SK-N-SH (cell line): ENCODE measurements at regions not wholly inside any gene's neighbourhood (a gene's known extent, or its start where the extent isn't known, plus 50 kb on each side); places are given as distances from the start of the nearest gene placed in this dataset.

Experiments
- CTCF ChIA-PET: fragments of 300-600, 350-600 bp; formaldehyde crosslinking; extraction: SDS; loops from one replicate; lab custom pipeline; 2021; lab: Yijun Ruan, JAX
- POLR2A ChIA-PET: fragments of 350-600 bp; sonication (Branson Sonifier 250); formaldehyde crosslinking; extraction: SDS; loops from one replicate; lab custom pipeline; 2020; ENCODE audit warnings: antibody characterized with exemption, inconsistent platforms; lab: Yijun Ruan, JAX
- DNase-seq: peaks from one replicate; pipeline ENCODE4 v3.0.0; 2012
- H2AFZ ChIP-seq: fragments of 200-600 bp; sonication (generic); 2 replicates; pipeline ENCODE4 v1.8.1; 2016; ENCODE audit warnings: antibody characterized with exemption, mild to moderate bottlenecking, low read depth
- H3F3A ChIP-seq: fragments of 200-600 bp; sonication (generic); replicated peaks from 2 replicates; pipeline ENCODE3; 2016; ENCODE audit warnings: antibody characterized with exemption, mild to moderate bottlenecking; ENCODE audit not compliant: insufficient read depth
- H3K27ac ChIP-seq, 2 experiments: fragments of 200-500 bp in 1 of 2; fragments of 200-600 bp in 1 of 2; sonication (Bioruptor generic) in 1 of 2; sonication (generic), shearing (Covaris generic) in 1 of 2; 2 replicates each; pipeline versions ENCODE4 v1.5.1 to v1.6.1; 2014 to 2016; ENCODE audit warnings: low read depth in 2 of 2, inconsistent platforms in 1 of 2, low read length in 1 of 2, mild to moderate bottlenecking in 1 of 2, mixed read lengths in 1 of 2
- H3K27me3 ChIP-seq: fragments of 200-600 bp; sonication (generic), shearing (Covaris generic); 2 replicates; pipeline ENCODE4 v1.6.1; 2016; ENCODE audit warnings: mixed run types; ENCODE audit not compliant: insufficient read depth
- H3K36me3 ChIP-seq, 2 experiments: fragments of 200-500 bp in 1 of 2; fragments of 200-600 bp in 1 of 2; sonication (Bioruptor generic) in 1 of 2; sonication (generic) in 1 of 2; replicated peaks in 1 of 2; 2 replicates each; pipeline versions ENCODE3 to v1.5.1; 2014 to 2016; ENCODE audit warnings: low read length in 1 of 2, mild to moderate bottlenecking in 1 of 2; ENCODE audit not compliant: insufficient read depth in 2 of 2, control insufficient read depth in 1 of 2
- H3K4me1 ChIP-seq, 2 experiments: fragments of 200-500 bp in 1 of 2; fragments of 200-600 bp in 1 of 2; sonication (Bioruptor generic) in 1 of 2; sonication (generic), shearing (Covaris generic) in 1 of 2; 2 replicates each; pipeline versions ENCODE4 v1.5.1 to v1.6.1; 2014 to 2016; ENCODE audit warnings: low read depth in 1 of 2, low read length in 1 of 2, mixed run types in 1 of 2; ENCODE audit not compliant: insufficient read depth in 2 of 2, control insufficient read depth in 1 of 2
- H3K4me2 ChIP-seq: fragments of 200-600 bp; sonication (generic), shearing (Covaris generic); 2 replicates; pipeline ENCODE4 v1.6.1; 2017; ENCODE audit warnings: mixed run types
- H3K4me3 ChIP-seq, 2 experiments: fragments of 200-500 bp in 1 of 2; fragments of 200-600 bp in 1 of 2; sonication (Bioruptor generic) in 1 of 2; sonication (generic), shearing (Covaris generic) in 1 of 2; 2 replicates each; pipeline versions ENCODE4 v1.5.1 to v1.8.1; 2014 to 2016; ENCODE audit warnings: low read depth in 2 of 2, inconsistent platforms in 1 of 2, low read length in 1 of 2, mild to moderate bottlenecking in 1 of 2, mixed read lengths in 1 of 2, moderate library complexity in 1 of 2
- H3K79me2 ChIP-seq: fragments of 200-600 bp; sonication (generic); 2 replicates; pipeline ENCODE4 v1.8.1; 2017; ENCODE audit warnings: mild to moderate bottlenecking; ENCODE audit not compliant: insufficient read depth
- H3K9ac ChIP-seq: fragments of 200-600 bp; sonication (generic); 2 replicates; pipeline ENCODE4 v1.6.1; 2017; ENCODE audit warnings: mixed run types
- H3K9me2 ChIP-seq: fragments of 200-600 bp; sonication (generic); 2 replicates; pipeline ENCODE4 v1.6.1; 2017; ENCODE audit warnings: mixed run types
- H3K9me3 ChIP-seq: fragments of 200-600 bp; sonication (generic); 2 replicates; pipeline ENCODE4 v1.6.1; 2017; ENCODE audit warnings: mixed run types, mild to moderate bottlenecking, moderate library complexity
- H4K20me1 ChIP-seq: fragments of 200-600 bp; sonication (generic); 2 replicates; pipeline ENCODE4 v1.6.1; 2017; ENCODE audit warnings: mild to moderate bottlenecking, mixed run types; ENCODE audit not compliant: insufficient read depth
- EP300 ChIP-seq, 2 experiments: IDR thresholded peaks; 2 replicates each; pipeline versions ENCODE4 v1.4.0 to v1.6.1; 2012; ENCODE audit warnings: borderline replicate concordance in 1 of 2, low read depth in 1 of 2, low read length in 1 of 2
- FOXJ3 ChIP-seq: sonication (generic); formaldehyde crosslinking; IDR thresholded peaks from 2 replicates; pipeline ENCODE4 v1.5.1; 2020; ENCODE audit warnings: mild to moderate bottlenecking, missing genetic modification reagents
- GATA2 ChIP-seq: sonication (generic); formaldehyde crosslinking; IDR thresholded peaks from 2 replicates; pipeline ENCODE4 v1.5.0; 2020; ENCODE audit warnings: mild to moderate bottlenecking, missing genetic modification reagents
- MXI1 ChIP-seq: IDR thresholded peaks from 2 replicates; pipeline ENCODE4 v1.6.1; 2012; ENCODE audit warnings: mild to moderate bottlenecking, low read depth, low read length, improper control_type of control experiment
- RCOR1 ChIP-seq: fragments of 150-350 bp; IDR thresholded peaks from 2 replicates; pipeline ENCODE4 v1.6.1; 2017; ENCODE audit warnings: antibody characterized with exemption, low read length
- RXRA ChIP-seq: IDR thresholded peaks from 2 replicates; pipeline ENCODE4 v1.4.0; 2012; ENCODE audit warnings: low read depth, mild to moderate bottlenecking, borderline replicate concordance
- SIN3A ChIP-seq: IDR thresholded peaks from 2 replicates; pipeline ENCODE4 v1.6.1; 2012; ENCODE audit warnings: low read depth, mild to moderate bottlenecking, low read length, moderate library complexity, borderline replicate concordance
- WGBS: methylation state at CpG from one replicate; pipeline ENCODE4 v1.1.6; 2017; ENCODE audit warnings: low lambda C conversion rate; 5-methylcytosine and 5-hydroxymethylcytosine counted together
- TF ChIP-seq, protein P1 (sequence below): IDR thresholded peaks from 2 replicates; pipeline ENCODE4 v1.4.0; 2012; ENCODE audit warnings: low read depth, borderline replicate concordance
- TF ChIP-seq, protein P2 (sequence below): IDR thresholded peaks from 2 replicates; pipeline ENCODE4 v1.4.0; 2012; ENCODE audit warnings: low read depth, borderline replicate concordance
- TF ChIP-seq, protein P3 (sequence below): IDR thresholded peaks from 2 replicates; pipeline ENCODE4; 2012
- TF ChIP-seq, protein P4 (sequence below): fragments of 150-350 bp; IDR thresholded peaks from 2 replicates; pipeline ENCODE4 v1.6.1; 2017; ENCODE audit warnings: antibody characterized with exemption, low read length, low read depth, borderline replicate concordance
- TF ChIP-seq, protein P5 (sequence below): IDR thresholded peaks from 2 replicates; pipeline ENCODE4 v1.6.1; 2012; ENCODE audit warnings: mild to moderate bottlenecking, low read depth, low read length, moderate library complexity

DNA sequence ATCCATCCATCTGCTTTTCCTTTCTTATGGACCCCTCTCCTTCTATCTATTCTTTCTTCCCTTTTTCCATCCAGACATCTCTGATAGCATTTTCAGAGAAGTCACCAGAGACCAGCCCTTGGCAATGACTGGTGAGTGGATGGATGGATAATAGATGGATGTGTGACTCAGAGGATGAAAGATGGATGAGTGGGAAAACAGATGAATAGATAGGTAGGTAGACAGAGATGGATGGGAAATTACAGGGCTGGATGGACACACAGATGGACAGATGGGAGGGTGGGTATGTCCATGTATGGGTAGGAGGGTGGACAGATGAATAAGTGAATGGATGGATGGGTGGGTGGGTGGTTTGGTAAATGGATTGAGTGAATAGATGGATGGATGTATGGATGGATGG is 101.0 kb downstream of the LITAF start:
- Histone ChIP-seq H3K9me3 (no peaks in the 10 kb centered on the region), H3K27me3 (no peaks in the 10 kb centered on the region), H4K20me1 (no peaks in the 10 kb centered on the region), H3K36me3 (no peaks in the 10 kb centered on the region), H3K4me3 (no peak overlapping the region), H2AFZ (no peak overlapping the region), H3K9me2 (no peaks in the 10 kb centered on the region), H3K27ac (peak overlapping the region in 1 of 2 experiments; percentile 53; a peak in 1 of 4 replicates)
- POLR2A ChIA-PET: no interaction called here
- TF ChIP-seq GATA2: no peak
- TF ChIP-seq, protein P1, sequence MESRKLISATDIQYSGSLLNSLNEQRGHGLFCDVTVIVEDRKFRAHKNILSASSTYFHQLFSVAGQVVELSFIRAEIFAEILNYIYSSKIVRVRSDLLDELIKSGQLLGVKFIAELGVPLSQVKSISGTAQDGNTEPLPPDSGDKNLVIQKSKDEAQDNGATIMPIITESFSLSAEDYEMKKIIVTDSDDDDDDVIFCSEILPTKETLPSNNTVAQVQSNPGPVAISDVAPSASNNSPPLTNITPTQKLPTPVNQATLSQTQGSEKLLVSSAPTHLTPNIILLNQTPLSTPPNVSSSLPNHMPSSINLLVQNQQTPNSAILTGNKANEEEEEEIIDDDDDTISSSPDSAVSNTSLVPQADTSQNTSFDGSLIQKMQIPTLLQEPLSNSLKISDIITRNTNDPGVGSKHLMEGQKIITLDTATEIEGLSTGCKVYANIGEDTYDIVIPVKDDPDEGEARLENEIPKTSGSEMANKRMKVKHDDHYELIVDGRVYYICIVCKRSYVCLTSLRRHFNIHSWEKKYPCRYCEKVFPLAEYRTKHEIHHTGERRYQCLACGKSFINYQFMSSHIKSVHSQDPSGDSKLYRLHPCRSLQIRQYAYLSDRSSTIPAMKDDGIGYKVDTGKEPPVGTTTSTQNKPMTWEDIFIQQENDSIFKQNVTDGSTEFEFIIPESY: no peak
- TF ChIP-seq RCOR1: no peak
- TF ChIP-seq, all 33 proteins: peak for 0
- DNase-seq: no peak
- CTCF ChIA-PET: no interaction called here
- Histone ChIP-seq H3K79me2 (no peaks in the 10 kb centered on the region), H3K4me2 (no peak overlapping the region), H3K9ac (no peak overlapping the region), H3F3A (no peaks in the 10 kb centered on the region), H3K4me1 (no peaks in the 10 kb centered on the region; a peak in 1 of 4 replicates)

DNA sequence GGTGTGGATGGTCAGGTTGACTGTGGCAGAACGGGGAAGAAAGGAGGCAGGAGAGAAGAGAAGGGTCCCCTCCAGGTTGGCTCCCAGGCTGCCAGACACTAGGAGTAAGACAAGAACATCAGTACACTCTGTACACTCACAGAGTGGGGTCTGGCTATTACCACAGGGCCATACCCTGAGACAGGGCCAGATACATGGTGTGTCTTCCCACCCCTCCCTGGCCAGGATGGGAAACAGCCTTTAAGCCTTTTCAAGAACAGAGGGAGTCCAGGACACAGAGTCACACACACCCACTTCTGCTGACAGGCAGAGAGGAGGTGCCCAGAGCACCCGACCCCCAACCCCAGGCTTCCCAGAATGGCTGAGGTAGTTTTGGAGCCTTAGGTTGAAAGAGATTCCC is 99.4 kb downstream of the LITAF start:
- H3K4me2 ChIP-seq: no peak overlapping the region
- H3K4me3 ChIP-seq: no peak overlapping the region
- H2AFZ ChIP-seq: no peak overlapping the region
- DNase-seq: no peak
- ChIA-PET CTCF (interaction anchor here (1.5 kb wide), 1 partner anchor 10 kb away, joined by 4 read pairs; no protein-coding TSS in a partner anchor), POLR2A (no interaction called here)
- H3K4me1 ChIP-seq: no peaks in the 10 kb centered on the region; a peak in 1 of 4 replicates
- WGBS: 40% methylated on average over 2 of the region's 2 CpGs
- H3K9me3 ChIP-seq: no peaks in the 10 kb centered on the region
- H3K9ac ChIP-seq: no peak overlapping the region
- H3K79me2 ChIP-seq: no peaks in the 10 kb centered on the region
- no peaks in the 10 kb centered on the region for H3K36me3 ChIP-seq
- no peaks in the 10 kb centered on the region for H3K9me2 ChIP-seq
- no peaks in the 10 kb centered on the region for H3K27me3 ChIP-seq
- H3K27ac ChIP-seq: no peak overlapping the region
- H3F3A ChIP-seq: no peaks in the 10 kb centered on the region
- no peaks in the 10 kb centered on the region for H4K20me1 ChIP-seq
- TF ChIP-seq, protein P2, sequence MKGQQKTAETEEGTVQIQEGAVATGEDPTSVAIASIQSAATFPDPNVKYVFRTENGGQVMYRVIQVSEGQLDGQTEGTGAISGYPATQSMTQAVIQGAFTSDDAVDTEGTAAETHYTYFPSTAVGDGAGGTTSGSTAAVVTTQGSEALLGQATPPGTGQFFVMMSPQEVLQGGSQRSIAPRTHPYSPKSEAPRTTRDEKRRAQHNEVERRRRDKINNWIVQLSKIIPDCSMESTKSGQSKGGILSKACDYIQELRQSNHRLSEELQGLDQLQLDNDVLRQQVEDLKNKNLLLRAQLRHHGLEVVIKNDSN: no peak
- TF ChIP-seq FOXJ3 (no peak), MXI1 (no peak)

DNA sequence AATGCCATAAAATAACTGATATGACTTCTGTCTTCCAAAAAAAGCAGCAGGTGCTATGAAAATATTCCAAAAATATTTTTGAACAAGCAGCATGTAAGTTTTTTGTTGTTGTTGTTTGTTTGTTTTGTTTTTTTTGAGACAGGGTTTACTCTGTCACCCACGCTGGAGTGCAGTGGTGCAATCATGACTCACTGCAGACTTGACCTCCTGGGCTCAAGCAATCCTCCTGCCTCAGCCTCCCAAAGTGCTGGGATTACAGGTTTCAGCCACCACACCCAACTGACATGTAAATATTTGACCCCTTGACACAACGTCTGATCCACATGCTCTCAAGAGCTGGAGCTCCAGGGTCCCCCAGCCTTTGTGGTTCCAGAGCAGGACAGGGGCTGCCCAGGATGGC is 98.4 kb downstream of the LITAF start:
- Histone ChIP-seq H3K4me1 (no peaks in the 10 kb centered on the region; a peak in 1 of 4 replicates), H3K9me2 (no peaks in the 10 kb centered on the region), H3K9ac (no peak overlapping the region), H3K4me3 (no peak overlapping the region), H3K27ac (no peak overlapping the region), H3F3A (no peaks in the 10 kb centered on the region), H3K4me2 (no peak overlapping the region), H3K36me3 (no peaks in the 10 kb centered on the region), H4K20me1 (no peaks in the 10 kb centered on the region), H3K9me3 (no peaks in the 10 kb centered on the region), H2AFZ (no peak overlapping the region), H3K79me2 (no peaks in the 10 kb centered on the region), H3K27me3 (no peaks in the 10 kb centered on the region)
- CTCF ChIA-PET: interaction anchor here (0.7 to 1.5 kb wide), 2 partner anchors 9 to 483 kb away, joined by 3 to 4 read pairs; no protein-coding TSS in a partner anchor
- 42% methylated on average over 2 of the region's 2 CpGs for WGBS
- POLR2A ChIA-PET: no interaction called here
- DNase-seq: no peak
- TF ChIP-seq RXRA: no peak
- TF ChIP-seq, protein P3, sequence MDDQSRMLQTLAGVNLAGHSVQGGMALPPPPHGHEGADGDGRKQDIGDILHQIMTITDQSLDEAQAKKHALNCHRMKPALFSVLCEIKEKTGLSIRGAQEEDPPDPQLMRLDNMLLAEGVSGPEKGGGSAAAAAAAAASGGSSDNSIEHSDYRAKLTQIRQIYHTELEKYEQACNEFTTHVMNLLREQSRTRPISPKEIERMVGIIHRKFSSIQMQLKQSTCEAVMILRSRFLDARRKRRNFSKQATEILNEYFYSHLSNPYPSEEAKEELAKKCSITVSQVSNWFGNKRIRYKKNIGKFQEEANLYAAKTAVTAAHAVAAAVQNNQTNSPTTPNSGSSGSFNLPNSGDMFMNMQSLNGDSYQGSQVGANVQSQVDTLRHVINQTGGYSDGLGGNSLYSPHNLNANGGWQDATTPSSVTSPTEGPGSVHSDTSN: no peak
- TF ChIP-seq RCOR1: no peak
- no peak for TF ChIP-seq EP300 (IDR thresholded peaks at IDR 0.05; ENCODE audit: borderline replicate concordance in 1 of 2, low read depth in 1 of 2, low read length in 1 of 2)
- TF ChIP-seq, protein P4, sequence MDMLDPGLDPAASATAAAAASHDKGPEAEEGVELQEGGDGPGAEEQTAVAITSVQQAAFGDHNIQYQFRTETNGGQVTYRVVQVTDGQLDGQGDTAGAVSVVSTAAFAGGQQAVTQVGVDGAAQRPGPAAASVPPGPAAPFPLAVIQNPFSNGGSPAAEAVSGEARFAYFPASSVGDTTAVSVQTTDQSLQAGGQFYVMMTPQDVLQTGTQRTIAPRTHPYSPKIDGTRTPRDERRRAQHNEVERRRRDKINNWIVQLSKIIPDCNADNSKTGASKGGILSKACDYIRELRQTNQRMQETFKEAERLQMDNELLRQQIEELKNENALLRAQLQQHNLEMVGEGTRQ: no peak
- TF ChIP-seq, protein P5, sequence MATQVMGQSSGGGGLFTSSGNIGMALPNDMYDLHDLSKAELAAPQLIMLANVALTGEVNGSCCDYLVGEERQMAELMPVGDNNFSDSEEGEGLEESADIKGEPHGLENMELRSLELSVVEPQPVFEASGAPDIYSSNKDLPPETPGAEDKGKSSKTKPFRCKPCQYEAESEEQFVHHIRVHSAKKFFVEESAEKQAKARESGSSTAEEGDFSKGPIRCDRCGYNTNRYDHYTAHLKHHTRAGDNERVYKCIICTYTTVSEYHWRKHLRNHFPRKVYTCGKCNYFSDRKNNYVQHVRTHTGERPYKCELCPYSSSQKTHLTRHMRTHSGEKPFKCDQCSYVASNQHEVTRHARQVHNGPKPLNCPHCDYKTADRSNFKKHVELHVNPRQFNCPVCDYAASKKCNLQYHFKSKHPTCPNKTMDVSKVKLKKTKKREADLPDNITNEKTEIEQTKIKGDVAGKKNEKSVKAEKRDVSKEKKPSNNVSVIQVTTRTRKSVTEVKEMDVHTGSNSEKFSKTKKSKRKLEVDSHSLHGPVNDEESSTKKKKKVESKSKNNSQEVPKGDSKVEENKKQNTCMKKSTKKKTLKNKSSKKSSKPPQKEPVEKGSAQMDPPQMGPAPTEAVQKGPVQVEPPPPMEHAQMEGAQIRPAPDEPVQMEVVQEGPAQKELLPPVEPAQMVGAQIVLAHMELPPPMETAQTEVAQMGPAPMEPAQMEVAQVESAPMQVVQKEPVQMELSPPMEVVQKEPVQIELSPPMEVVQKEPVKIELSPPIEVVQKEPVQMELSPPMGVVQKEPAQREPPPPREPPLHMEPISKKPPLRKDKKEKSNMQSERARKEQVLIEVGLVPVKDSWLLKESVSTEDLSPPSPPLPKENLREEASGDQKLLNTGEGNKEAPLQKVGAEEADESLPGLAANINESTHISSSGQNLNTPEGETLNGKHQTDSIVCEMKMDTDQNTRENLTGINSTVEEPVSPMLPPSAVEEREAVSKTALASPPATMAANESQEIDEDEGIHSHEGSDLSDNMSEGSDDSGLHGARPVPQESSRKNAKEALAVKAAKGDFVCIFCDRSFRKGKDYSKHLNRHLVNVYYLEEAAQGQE: no peak
- TF ChIP-seq SIN3A: no peak
